Bronchial epithelial cell (primary cell): ENCODE measurements at regions not wholly inside any gene's neighbourhood (a gene's known extent, or its start where the extent isn't known, plus 50 kb on each side); places are given as distances from the start of the nearest gene placed in this dataset.
A peak's percentile ranks its signal among the peaks of the same experiment; 100 is the strongest.

Source experiments
- DNase-seq: peaks from one replicate; pipeline ENCODE4 v3.0.0-alpha.2; 2010; ENCODE audit warnings: low read depth
- FAIRE-seq: peaks from 2 replicates; lab custom pipeline; 2011; peaks lifted over from hg19 to GRCh38; lab: Jason Lieb, UNC
- H3K27me3 ChIP-seq: 2 replicates; pipeline ENCODE4 v1.5.1; 2011; ENCODE audit warnings: low read length; ENCODE audit not compliant: control insufficient read depth, insufficient read depth
- H3K36me3 ChIP-seq: 2 replicates; pipeline ENCODE4 v1.5.1; 2011; ENCODE audit warnings: low read length; ENCODE audit not compliant: control insufficient read depth, insufficient read depth
- H3K4me3 ChIP-seq: 2 replicates; pipeline ENCODE4 v1.5.1; 2011; ENCODE audit warnings: mild to moderate bottlenecking, low read depth, low read length, control low read depth
- CTCF ChIP-seq: IDR thresholded peaks from 2 replicates; pipeline ENCODE4 v1.5.1; 2011; ENCODE audit warnings: mild to moderate bottlenecking, moderate library complexity, low read length, control low read depth, inconsistent platforms; ENCODE audit not compliant: insufficient read depth, severe bottlenecking

GRCh38 chr1:233513431-233513830, 100.5 kb upstream of the KCNK1 start:
- H3K27me3 ChIP-seq: no peaks in the 10 kb centered on the region
- TF ChIP-seq CTCF: no peak
- FAIRE-seq (no peak), DNase-seq (no peak)
- no peaks in the 10 kb centered on the region for H3K36me3 ChIP-seq
- no peak overlapping the region for H3K4me3 ChIP-seq

DNA sequence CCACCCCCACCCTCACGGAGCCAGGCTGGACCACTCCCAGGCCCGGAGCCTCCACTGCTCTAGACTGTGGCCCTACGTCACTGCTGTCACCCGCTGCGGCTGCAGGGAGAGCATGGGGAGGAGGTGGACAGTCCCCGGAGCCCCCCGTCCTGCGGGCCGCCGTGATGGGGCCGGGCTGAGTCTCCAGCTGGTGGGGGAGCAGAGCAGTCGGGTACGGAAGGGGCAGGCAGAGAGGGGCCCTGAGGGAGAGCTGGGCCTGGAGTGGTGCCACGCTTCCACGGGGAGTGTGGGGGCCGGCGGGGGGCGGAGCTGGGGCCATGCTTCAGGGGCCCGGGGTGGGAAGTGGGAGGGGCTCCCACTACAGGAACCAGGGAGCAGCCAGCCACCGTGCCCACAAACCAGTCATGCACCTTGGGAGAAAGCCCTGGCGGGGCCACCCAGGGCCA, 98.9 kb upstream of the KCNK1 start:
- H3K36me3 ChIP-seq: no peaks in the 10 kb centered on the region
- H3K27me3 ChIP-seq: no peaks in the 10 kb centered on the region
- FAIRE-seq (no peak), DNase-seq (no peak)
- H3K4me3 ChIP-seq: no peak overlapping the region
- TF ChIP-seq CTCF: no peak

GRCh38 chr1:233516732-233517131, 97.2 kb upstream of the KCNK1 start:
- no peaks in the 10 kb centered on the region for H3K27me3 ChIP-seq
- DNase-seq (no peak), FAIRE-seq (no peak)
- H3K4me3 ChIP-seq: no peak overlapping the region
- TF ChIP-seq CTCF: no peak
- H3K36me3 ChIP-seq: no peaks in the 10 kb centered on the region

GRCh38 chr1:233518344-233518743, 95.6 kb upstream of the KCNK1 start:
- no peak for FAIRE-seq
- Histone ChIP-seq H3K27me3 (no peaks in the 10 kb centered on the region), H3K4me3 (no peak overlapping the region), H3K36me3 (no peaks in the 10 kb centered on the region)
- DNase-seq: peak; percentile 32
- peak; percentile 54 for TF ChIP-seq CTCF

DNA sequence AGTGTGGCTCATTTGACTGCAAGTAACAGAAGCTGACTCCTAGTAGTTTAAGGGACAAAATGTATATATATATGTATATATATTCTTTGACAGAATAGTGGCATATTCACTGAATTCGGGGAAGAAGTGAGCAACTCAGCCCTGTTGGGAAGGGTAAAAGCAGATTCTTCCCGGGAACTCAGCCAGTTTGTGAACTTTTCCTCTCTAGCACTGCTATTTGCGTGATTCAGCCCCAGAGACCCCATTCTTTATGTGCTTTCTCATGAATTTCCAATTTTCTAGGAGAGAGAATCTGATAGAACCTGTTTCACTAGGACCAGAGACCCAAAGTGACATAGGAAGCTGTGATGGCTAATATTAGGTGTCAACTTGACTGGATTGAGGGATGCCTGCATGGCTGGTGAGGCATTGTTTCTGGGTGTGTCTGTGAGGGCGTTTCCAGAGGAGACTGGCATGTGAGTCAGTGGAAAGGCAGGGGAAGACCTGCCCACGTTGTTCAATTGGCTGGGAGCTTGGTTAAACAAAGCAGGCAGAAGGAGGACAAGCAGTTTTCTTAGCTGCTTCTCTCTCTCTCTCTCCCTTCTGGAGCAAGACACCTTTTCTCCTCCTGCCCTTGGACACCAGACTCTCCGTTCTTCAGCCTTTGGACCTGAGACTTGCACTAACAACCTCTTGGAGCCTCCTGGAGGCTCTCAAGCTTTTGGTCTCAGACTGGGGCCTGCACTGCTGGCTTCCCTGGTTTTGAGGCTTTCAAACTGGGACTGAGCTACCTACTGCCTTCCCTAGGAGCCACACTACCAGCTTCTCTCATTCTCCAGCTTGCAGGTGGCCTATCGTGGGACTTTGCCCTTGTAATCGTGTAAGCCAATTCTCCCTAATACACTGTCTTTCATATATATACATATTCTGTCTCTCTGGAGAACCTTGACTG, 93.4 kb upstream of the KCNK1 start:
- Histone ChIP-seq H3K27me3 (no peaks in the 10 kb centered on the region), H3K4me3 (no peak overlapping the region), H3K36me3 (no peaks in the 10 kb centered on the region)
- DNase-seq (peak; percentile 94), FAIRE-seq (peak; percentile 97)
- TF ChIP-seq CTCF: no peak
